ENCODE measurements at regions not wholly inside any gene's neighbourhood (a gene's known extent, or its start where the extent isn't known, plus 50 kb on each side); places are given as distances from the start of the nearest gene placed in this dataset.

GRCh38 chr10:111873041-111873440 lies 310.5 kb downstream of the GPAM start:
- in situ Hi-C loops (cut with HindIII; ENCODE audit: low sequenced_read_pairs): no loop called here

GRCh38 chr10:111873621-111874135 lies 309.9 kb downstream of the GPAM start:
- in situ Hi-C loops (cut with HindIII; ENCODE audit: low sequenced_read_pairs): no loop called here

- in situ Hi-C loops (cut with HindIII; ENCODE audit: low sequenced_read_pairs): no loop called here
Measured at GRCh38 chr10:111874576-111874975, 309.0 kb downstream of the GPAM start.

GRCh38 chr10:111875725-111876124 lies 307.8 kb downstream of the GPAM start:
- in situ Hi-C loops (cut with HindIII; ENCODE audit: low sequenced_read_pairs): no loop called here

- in situ Hi-C loops (cut with HindIII; ENCODE audit: low sequenced_read_pairs): no loop called here
Measured at GRCh38 chr10:111877258-111877657, 306.3 kb downstream of the GPAM start.

- in situ Hi-C loops (cut with HindIII; ENCODE audit: low sequenced_read_pairs): no loop called here
Measured at GRCh38 chr10:111879969-111880368, 303.6 kb downstream of the GPAM start.

- in situ Hi-C loops (cut with HindIII; ENCODE audit: low sequenced_read_pairs): no loop called here
Measured at GRCh38 chr10:111885046-111885445, 298.5 kb downstream of the GPAM start.

GRCh38 chr10:111885919-111886318 lies 297.6 kb downstream of the GPAM start:
- in situ Hi-C loops (cut with HindIII; ENCODE audit: low sequenced_read_pairs): no loop called here

GRCh38 chr10:111887266-111887665 lies 296.3 kb downstream of the GPAM start:
- in situ Hi-C loops (cut with HindIII; ENCODE audit: low sequenced_read_pairs): no loop called here

GRCh38 chr10:111890046-111890445 lies 293.5 kb downstream of the GPAM start:
- in situ Hi-C loops (cut with HindIII; ENCODE audit: low sequenced_read_pairs): no loop called here

- in situ Hi-C loops (cut with HindIII; ENCODE audit: low sequenced_read_pairs): no loop called here
Measured at GRCh38 chr10:111916011-111916410, 267.6 kb downstream of the GPAM start.

- in situ Hi-C loops (cut with HindIII; ENCODE audit: low sequenced_read_pairs): no loop called here
Measured at GRCh38 chr10:111921821-111922220, 261.7 kb downstream of the GPAM start.

GRCh38 chr10:111923032-111923431 lies 260.5 kb downstream of the GPAM start:
- in situ Hi-C loops (cut with HindIII; ENCODE audit: low sequenced_read_pairs): no loop called here

- in situ Hi-C loops (cut with HindIII; ENCODE audit: low sequenced_read_pairs): no loop called here
Measured at GRCh38 chr10:111926286-111926685, 257.3 kb downstream of the GPAM start.

- in situ Hi-C loops (cut with HindIII; ENCODE audit: low sequenced_read_pairs): no loop called here
Measured at GRCh38 chr10:111933937-111934336, 249.6 kb downstream of the GPAM start.

GRCh38 chr10:111934931-111935330 lies 248.6 kb downstream of the GPAM start:
- in situ Hi-C loops (cut with HindIII; ENCODE audit: low sequenced_read_pairs): no loop called here

GRCh38 chr10:111936143-111936542 lies 247.4 kb downstream of the GPAM start:
- in situ Hi-C loops (cut with HindIII; ENCODE audit: low sequenced_read_pairs): no loop called here

GRCh38 chr10:111944331-111944730 lies 239.2 kb downstream of the GPAM start:
- in situ Hi-C loops (cut with HindIII; ENCODE audit: low sequenced_read_pairs): no loop called here

- in situ Hi-C loops (cut with HindIII; ENCODE audit: low sequenced_read_pairs): no loop called here
Measured at GRCh38 chr10:111953949-111954348, 229.6 kb downstream of the GPAM start.

GRCh38 chr10:111954386-111954785 lies 229.2 kb downstream of the GPAM start:
- in situ Hi-C loops (cut with HindIII; ENCODE audit: low sequenced_read_pairs): no loop called here

- in situ Hi-C loops (cut with HindIII; ENCODE audit: low sequenced_read_pairs): no loop called here
Measured at GRCh38 chr10:111956841-111957240, 226.7 kb downstream of the GPAM start.

- in situ Hi-C loops (cut with HindIII; ENCODE audit: low sequenced_read_pairs): no loop called here
Measured at GRCh38 chr10:111962951-111963350, 220.6 kb downstream of the GPAM start.

- in situ Hi-C loops (cut with HindIII; ENCODE audit: low sequenced_read_pairs): no loop called here
Measured at GRCh38 chr10:111967116-111967515, 216.4 kb downstream of the GPAM start.

All from DLD1 (cell line).